ENCODE measurements at regions not wholly inside any gene's neighbourhood (a gene's known extent, or its start where the extent isn't known, plus 50 kb on each side); places are given as distances from the start of the nearest gene placed in this dataset.

- DNase-seq (ENCODE audit: low read depth): no peak
Measured at GRCh38 chr1:195075973-195076372, 1532.3 kb downstream of the KCNT2 start.

GRCh38 chr1:195071461-195071860, 1536.8 kb downstream of the KCNT2 start:
- DNase-seq (ENCODE audit: low read depth): no peak

- no peak for DNase-seq (ENCODE audit: low read depth)
Measured at GRCh38 chr1:195065437-195065836, 1542.8 kb downstream of the KCNT2 start.

- no peak for DNase-seq (ENCODE audit: low read depth)
Measured at GRCh38 chr1:195064358-195064757, 1543.9 kb downstream of the KCNT2 start.

- no peak for DNase-seq (ENCODE audit: low read depth)
Measured at GRCh38 chr1:195054217-195054687, 1554.0 kb downstream of the KCNT2 start.

GRCh38 chr1:195053478-195053877, 1554.8 kb downstream of the KCNT2 start:
- DNase-seq (ENCODE audit: low read depth): peak; percentile 2

GRCh38 chr1:195047772-195048171, 1560.5 kb downstream of the KCNT2 start:
- no peak for DNase-seq (ENCODE audit: low read depth)

- DNase-seq (ENCODE audit: low read depth): no peak
Measured at GRCh38 chr1:195045072-195045471, 1563.2 kb downstream of the KCNT2 start.

GRCh38 chr1:195030793-195031192, 1577.4 kb downstream of the KCNT2 start:
- DNase-seq (ENCODE audit: low read depth): no peak

GRCh38 chr1:195026792-195027191, 1581.4 kb downstream of the KCNT2 start:
- no peak for DNase-seq (ENCODE audit: low read depth)

- peak; percentile 10 for DNase-seq (ENCODE audit: low read depth)
Measured at GRCh38 chr1:195019385-195019784, 1588.9 kb downstream of the KCNT2 start.

- no peak for DNase-seq (ENCODE audit: low read depth)
Measured at GRCh38 chr1:195012995-195013394, 1595.2 kb downstream of the KCNT2 start.

GRCh38 chr1:195005338-195005737, 1602.9 kb downstream of the KCNT2 start:
- DNase-seq (ENCODE audit: low read depth): no peak

- DNase-seq (ENCODE audit: low read depth): no peak
Measured at GRCh38 chr1:194990483-194990882, 1617.8 kb downstream of the KCNT2 start.

- DNase-seq (ENCODE audit: low read depth): peak; percentile 10
Measured at GRCh38 chr1:194975913-194976312, 1632.3 kb downstream of the KCNT2 start.

- no peak for DNase-seq (ENCODE audit: low read depth)
Measured at GRCh38 chr1:194968916-194969315, 1639.3 kb downstream of the KCNT2 start.

- no peak for DNase-seq (ENCODE audit: low read depth)
Measured at GRCh38 chr1:194959795-194960194, 1648.4 kb downstream of the KCNT2 start.

- no peak for DNase-seq (ENCODE audit: low read depth)
Measured at GRCh38 chr1:194952171-194952570, 1656.1 kb downstream of the KCNT2 start.

GRCh38 chr1:194950584-194950983, 1657.7 kb downstream of the KCNT2 start:
- no peak for DNase-seq (ENCODE audit: low read depth)

- DNase-seq (ENCODE audit: low read depth): no peak
Measured at GRCh38 chr1:194940336-194941030, 1667.8 kb downstream of the KCNT2 start.

- no peak for DNase-seq (ENCODE audit: low read depth)
Measured at GRCh38 chr1:194935864-194936263, 1672.4 kb downstream of the KCNT2 start.

GRCh38 chr1:194931166-194931565, 1677.1 kb downstream of the KCNT2 start:
- no peak for DNase-seq (ENCODE audit: low read depth)

- no peak for DNase-seq (ENCODE audit: low read depth)
Measured at GRCh38 chr1:194930132-194930531, 1678.1 kb downstream of the KCNT2 start.

- peak; percentile 1 for DNase-seq (ENCODE audit: low read depth)
Measured at GRCh38 chr1:194929357-194929756, 1678.9 kb downstream of the KCNT2 start.
